AG08396 (cell line): ENCODE measurements at regions not wholly inside any gene's neighbourhood (a gene's known extent, or its start where the extent isn't known, plus 50 kb on each side); places are given as distances from the start of the nearest gene placed in this dataset.

Experiments
- DNase-seq: peaks from one replicate; pipeline ENCODE4 v3.0.0; 2012; ENCODE audit warnings: low spot score, mixed read lengths

DNA sequence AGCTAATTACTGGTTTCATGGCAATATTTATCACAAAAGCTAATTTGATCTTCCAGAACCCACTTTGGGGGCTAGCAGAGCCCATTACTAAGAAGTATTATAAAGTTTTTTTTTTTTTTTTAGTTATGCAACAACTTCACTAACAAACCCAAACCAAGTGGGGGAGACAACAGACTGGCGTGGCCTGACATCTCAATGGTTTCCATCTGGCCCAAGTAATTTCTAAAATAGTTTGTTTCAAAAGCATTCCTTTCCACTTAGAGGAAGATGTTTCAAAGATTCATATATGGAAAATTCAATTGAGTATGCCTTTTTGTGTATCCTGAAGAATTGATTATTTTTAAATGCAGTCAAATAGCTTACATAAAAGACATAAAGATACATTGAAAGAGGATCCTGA lies 367.1 kb downstream of the HRH4 start:
- DNase-seq, result no peak

GRCh38 chr18:24831081-24831480 lies 370.6 kb downstream of the HRH4 start:
- DNase-seq, result no peak

GRCh38 chr18:24831871-24832665 lies 371.6 kb downstream of the HRH4 start:
- DNase-seq, result no peak

GRCh38 chr18:24835751-24836150 lies 375.3 kb downstream of the HRH4 start:
- no peak for DNase-seq

DNA sequence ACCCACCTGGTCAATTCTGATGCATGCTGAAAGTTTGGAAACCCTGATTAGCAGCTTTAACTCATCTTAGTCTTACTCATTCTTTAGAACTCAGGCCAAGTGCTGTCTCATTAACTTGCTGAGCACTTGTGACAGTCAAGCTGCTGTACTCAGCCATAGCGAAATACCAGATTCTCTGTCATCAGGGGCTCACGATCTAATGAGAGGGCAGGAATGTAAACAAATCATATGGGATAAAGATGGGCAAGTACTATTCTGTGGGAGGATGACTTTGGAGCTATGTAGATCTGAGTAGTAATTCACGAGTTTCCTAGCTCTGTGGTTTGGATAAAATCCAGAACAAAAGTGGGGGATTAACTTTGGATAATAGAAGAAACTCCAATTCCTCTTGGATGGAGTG lies 376.6 kb downstream of the HRH4 start:
- peak; percentile 70 for DNase-seq

GRCh38 chr18:24840051-24840450 lies 379.6 kb downstream of the HRH4 start:
- no peak for DNase-seq

DNA sequence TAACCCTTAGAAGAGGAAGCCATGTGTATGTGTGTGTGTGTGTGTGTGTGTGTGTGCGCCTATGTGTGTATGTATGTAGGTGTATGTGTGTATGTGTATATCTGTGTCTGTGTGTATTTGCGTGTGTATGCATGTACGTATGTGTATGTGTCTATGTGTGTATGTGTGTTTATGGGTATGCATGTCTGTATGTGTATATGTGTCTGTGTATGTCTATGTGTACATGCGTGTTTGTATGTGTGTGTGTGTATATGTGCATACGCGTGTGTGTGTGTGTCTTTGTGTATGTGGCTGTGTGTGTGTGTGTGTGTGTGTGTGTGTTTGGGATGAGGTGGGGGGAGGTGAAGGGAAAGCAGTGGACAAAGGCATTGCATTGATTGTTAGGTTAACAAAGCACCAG lies 380.2 kb downstream of the HRH4 start:
- DNase-seq, result no peak

DNA sequence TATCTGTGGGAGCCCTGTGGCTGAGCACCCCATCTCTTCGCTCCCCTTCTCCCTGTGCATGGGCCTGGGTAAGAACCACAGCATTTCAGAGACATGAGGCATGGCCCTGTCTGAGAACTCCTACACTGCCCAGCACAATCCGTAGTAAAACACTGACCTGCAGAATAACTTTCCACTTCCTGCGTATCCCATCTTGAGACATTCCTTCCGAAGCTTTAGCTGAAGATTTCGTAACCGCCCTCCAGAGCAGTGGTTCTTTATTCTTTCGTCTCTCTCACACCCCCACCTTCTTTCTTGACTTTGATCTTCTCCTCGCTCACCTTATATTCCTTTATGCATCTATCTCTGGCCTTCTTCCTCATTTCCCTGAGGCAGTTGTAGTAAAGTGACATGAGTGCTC lies 381.1 kb downstream of the HRH4 start:
- DNase-seq, result no peak

DNA sequence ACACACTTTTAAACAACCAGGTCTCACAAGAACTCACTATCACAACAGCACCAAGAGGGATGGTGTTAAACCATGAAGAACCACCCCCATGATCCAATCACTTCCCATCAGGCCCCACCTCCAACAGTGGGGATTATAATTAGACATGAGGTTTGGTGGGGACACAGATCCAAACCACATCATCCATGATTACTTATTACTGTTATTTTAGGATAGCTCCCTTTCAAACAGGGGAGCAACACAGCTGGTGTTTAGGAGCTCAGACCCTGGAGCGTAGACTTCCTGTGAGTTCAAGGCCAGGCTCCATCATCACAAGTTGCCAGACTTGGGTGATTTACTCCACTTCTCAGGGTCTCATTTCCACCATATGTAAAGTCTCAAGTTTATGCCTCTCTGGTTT lies 382.7 kb downstream of the HRH4 start:
- DNase-seq, result no peak

- DNase-seq, result no peak
Observed at GRCh38 chr18:24846138-24846537, 385.7 kb downstream of the HRH4 start.

DNA sequence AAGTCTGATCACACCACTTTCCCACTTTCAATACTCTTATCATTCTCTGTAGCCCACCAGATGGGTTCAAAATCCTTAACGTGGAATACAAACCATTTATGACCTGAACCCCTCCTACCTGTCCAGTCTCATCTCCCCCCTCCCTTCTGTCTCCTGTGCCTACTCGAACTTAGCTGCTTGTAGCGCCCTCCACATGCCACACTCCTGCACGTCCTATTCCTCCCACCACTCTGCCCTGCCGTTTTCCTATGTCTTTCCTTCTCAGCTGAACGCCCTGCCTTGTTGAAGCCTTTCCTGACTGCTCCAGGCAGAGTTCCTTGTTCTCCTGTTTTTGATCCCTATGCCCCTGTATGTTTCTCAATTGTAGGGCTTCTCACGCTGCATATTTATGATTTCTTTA lies 390.1 kb downstream of the HRH4 start:
- DNase-seq, result no peak

- no peak for DNase-seq
Observed at GRCh38 chr18:24853076-24853475, 392.6 kb downstream of the HRH4 start.

- DNase-seq, result no peak
Observed at GRCh38 chr18:24860978-24861680, 400.7 kb downstream of the HRH4 start.

GRCh38 chr18:24862201-24862816 lies 401.9 kb downstream of the HRH4 start:
- no peak for DNase-seq

DNA sequence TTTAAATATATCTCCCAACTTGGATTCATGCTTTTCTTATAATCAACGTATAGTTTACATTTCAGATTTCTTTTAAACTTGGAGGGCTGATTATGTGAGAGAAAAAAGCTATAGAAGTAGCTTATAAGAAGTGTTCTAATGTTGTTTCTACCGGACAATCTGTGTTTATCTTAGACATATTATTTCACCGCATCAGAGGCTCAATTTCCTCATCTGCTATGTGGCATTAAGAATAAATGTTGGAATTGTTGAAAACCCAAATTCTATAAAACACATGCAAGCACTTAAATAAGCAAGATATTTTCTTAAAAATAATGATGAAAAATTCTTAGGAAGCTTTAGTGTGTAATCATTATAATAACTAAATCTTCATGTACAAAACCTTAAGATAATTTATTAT lies 407.9 kb downstream of the HRH4 start:
- no peak for DNase-seq

DNA sequence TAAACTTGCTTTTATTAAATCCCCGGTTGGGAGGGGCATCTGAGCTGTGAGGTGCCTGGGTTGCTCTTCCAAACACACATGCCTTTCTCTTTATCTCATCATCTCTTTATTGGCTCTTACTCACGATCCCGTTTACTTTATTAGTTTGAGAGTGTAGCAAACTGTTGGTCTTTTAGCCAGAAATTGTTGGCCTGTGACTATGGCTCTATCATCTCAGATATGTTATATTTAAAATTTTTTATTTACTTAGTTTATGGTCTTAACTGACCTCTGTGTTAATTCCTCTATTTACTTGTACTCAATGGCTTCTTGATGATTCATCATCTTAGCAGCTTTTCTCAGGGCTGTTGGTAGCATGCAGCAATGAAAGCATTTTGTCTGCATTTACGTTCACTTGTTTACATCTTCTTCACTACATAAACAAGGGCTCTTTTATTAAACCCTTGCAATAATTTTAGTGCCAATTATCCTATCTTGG lies 408.4 kb downstream of the HRH4 start:
- DNase-seq, result peak; percentile 51

DNA sequence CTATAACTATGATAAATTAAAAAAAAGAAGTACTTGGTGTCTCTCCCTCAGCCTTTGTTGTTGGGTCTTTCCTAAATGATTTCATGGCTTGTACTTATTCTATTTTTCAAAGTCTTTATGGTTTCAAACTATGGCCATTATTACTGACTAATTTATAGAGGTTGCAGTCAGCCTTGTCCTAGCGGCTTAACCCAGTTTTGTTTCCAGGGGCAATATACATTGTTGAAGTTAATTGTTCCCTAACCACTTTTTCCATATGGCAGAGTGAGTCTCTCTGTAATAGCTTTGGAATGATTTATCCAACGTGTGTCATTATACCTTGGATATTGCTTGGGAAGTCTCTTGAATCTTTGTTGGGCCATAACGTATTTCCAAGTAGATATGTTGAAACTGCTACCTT lies 408.8 kb downstream of the HRH4 start:
- DNase-seq, result no peak

DNA sequence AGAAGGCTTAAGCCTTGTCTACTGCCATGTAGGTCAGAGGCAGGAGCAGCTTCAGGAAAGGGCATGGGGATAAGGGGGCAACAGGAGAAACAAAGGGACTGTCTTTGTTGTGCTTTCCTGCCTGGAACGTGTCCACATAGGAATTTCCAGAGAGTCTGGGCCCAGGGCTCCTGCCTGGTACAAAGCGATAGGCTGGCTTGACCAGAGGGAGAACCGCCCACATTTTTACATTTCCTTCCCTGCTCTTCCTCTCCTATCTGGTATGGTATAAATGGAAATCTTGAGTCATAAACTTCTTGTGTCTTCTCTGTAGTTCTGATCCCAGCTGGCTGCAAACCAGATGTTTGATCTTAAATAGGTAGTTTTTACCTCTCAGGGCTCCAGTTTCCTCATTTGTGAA lies 414.8 kb downstream of the HRH4 start:
- DNase-seq, result no peak

- no peak for DNase-seq
Observed at GRCh38 chr18:24875777-24876176, 415.3 kb downstream of the HRH4 start.

- no peak for DNase-seq
Observed at GRCh38 chr18:24876266-24876665, 415.8 kb downstream of the HRH4 start.

DNA sequence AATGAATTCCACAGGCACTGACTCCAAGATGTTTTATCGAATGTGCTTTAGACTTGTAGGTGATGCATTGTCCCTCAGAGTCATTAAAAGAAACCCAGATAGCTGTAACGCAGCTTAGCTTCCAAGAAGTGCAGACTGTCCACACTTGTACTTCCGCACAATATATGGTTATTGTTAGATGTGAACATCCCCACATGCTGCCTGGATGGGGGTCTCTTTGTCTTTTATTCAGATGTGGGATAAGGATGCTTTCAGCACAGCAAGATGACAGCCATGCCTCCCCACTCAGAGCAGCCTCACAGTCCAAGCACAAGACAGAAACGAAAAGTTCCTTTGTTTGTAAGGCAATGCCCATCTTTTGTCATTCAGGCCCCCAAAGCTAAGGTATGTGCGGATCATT lies 416.6 kb downstream of the HRH4 start:
- DNase-seq, result no peak

- DNase-seq, result no peak
Observed at GRCh38 chr18:24877546-24877945, 417.1 kb downstream of the HRH4 start.

DNA sequence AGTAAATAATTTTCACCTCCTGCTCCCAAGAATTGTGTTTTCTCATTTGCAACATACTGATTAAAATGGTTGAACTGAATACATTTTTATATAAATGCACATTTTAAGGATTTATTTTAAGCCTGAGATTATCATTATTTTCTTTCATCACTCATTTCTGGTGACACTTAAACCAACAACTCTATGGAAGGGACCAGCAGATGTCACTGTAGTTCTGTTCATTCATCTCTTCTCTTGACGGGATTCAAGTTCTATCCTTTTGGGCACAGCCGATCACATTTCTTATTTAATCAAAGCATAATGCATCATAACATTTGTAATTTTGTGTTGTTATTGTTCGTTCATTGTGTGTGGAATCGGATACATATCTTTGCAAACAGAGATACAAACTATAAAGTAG lies 417.9 kb downstream of the HRH4 start:
- peak; percentile 35 for DNase-seq
